Thoracic aorta (tissue), 2 donors: ENCODE measurements at regions not wholly inside any gene's neighbourhood (a gene's known extent, or its start where the extent isn't known, plus 50 kb on each side); places are given as distances from the start of the nearest gene placed in this dataset.

Experiments
- ATAC-seq: fragments of 150-250 bp; one replicate; pipeline ENCODE4 v1.8.0; 2017; ENCODE audit warnings: low read depth; ENCODE audit not compliant: insufficient number of reproducible peaks, low FRiP score
- DNase-seq: peaks from one replicate; pipeline ENCODE4 v3.0.0-alpha.2; 2020; ENCODE audit warnings: low spot score
- H3K27ac ChIP-seq, 2 donors: fragments of 200-600 bp; sonication (generic); 1 replicate in 1 of 2; 2 replicates in 1 of 2; pipeline ENCODE4 v1.5.1; 2016; ENCODE audit warnings: mild to moderate bottlenecking in 2 of 2, moderate library complexity in 2 of 2
- H3K27me3 ChIP-seq: fragments of 200-600 bp; sonication (generic); replicated peaks from 2 replicates; pipeline ENCODE4 v1.6.0; 2016; ENCODE audit warnings: mild to moderate bottlenecking; ENCODE audit not compliant: insufficient read depth
- H3K36me3 ChIP-seq: fragments of 200-600 bp; sonication (generic); one replicate; pipeline ENCODE4 v1.5.1; 2016
- H3K4me1 ChIP-seq, 2 donors: fragments of 200-600 bp; sonication (generic); 1 replicate in 1 of 2; 2 replicates in 1 of 2; pipeline versions ENCODE4 v1.5.1 to v1.6.0; 2016; ENCODE audit warnings: low read depth in 2 of 2, mild to moderate bottlenecking in 1 of 2; ENCODE audit not compliant: control insufficient read depth in 1 of 2
- H3K4me3 ChIP-seq: fragments of 200-600 bp; sonication (generic); 2 replicates; pipeline ENCODE4 v1.5.1; 2016; ENCODE audit warnings: mild to moderate bottlenecking
- H3K9me3 ChIP-seq: fragments of 200-600 bp; sonication (generic); 2 replicates; pipeline ENCODE4 v1.5.1; 2016
- TF ChIP-seq, protein P1 (sequence below): fragments of 200-600 bp; sonication (generic); IDR thresholded peaks from one replicate; pipeline ENCODE4 v1.5.1; 2019; ENCODE audit warnings: antibody characterized with exemption

DNA sequence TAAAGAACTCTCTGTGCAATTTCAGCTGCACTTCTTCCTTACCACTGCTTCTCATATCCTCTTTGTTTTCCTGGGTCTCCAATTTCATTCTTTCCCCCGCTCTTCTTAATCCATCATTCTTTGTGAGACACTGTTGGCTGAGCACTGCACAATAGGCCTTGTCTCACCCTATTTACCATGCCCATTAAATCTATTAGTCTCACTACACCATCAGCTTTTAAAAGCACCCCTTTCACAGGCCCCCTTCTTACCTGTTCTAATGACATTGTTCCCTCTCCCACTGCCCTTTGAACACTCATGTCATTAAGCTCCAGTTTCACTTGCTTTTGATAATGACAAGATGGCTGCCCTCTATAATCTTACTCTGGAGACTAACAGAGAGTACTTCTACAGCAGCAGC, 404.1 kb upstream of the ACVR2A start:
- Histone ChIP-seq H3K27ac (no peak overlapping the region), H3K4me3 (no peak overlapping the region), H3K9me3 (no peaks in the 10 kb centered on the region), H3K4me1 (no peaks in the 10 kb centered on the region), H3K27me3 (no peaks in the 10 kb centered on the region), H3K36me3 (no peaks in the 10 kb centered on the region)
- TF ChIP-seq, protein P1, sequence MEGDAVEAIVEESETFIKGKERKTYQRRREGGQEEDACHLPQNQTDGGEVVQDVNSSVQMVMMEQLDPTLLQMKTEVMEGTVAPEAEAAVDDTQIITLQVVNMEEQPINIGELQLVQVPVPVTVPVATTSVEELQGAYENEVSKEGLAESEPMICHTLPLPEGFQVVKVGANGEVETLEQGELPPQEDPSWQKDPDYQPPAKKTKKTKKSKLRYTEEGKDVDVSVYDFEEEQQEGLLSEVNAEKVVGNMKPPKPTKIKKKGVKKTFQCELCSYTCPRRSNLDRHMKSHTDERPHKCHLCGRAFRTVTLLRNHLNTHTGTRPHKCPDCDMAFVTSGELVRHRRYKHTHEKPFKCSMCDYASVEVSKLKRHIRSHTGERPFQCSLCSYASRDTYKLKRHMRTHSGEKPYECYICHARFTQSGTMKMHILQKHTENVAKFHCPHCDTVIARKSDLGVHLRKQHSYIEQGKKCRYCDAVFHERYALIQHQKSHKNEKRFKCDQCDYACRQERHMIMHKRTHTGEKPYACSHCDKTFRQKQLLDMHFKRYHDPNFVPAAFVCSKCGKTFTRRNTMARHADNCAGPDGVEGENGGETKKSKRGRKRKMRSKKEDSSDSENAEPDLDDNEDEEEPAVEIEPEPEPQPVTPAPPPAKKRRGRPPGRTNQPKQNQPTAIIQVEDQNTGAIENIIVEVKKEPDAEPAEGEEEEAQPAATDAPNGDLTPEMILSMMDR = no peak
- ATAC-seq = no peak
- DNase-seq = no peak

DNA sequence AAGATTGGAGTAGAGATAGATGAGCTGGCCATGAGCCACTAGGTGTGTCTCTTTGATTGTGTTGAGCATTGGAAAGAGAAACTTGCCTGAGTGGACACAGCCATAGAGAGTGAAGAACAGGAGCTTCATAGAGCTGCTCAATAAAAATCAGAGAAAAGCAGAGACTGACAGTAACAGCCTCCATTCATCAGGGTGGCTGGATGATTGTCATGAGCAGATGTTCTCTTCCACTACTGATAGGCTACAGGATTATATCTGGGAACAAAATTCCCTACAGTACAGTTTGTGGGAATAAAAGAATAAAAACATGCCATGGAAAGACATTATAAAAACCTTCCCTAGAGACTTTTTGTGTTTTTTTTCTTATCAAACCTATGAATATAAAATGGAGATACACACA, 404.8 kb upstream of the ACVR2A start:
- TF ChIP-seq, protein P1 = no peak

DNA sequence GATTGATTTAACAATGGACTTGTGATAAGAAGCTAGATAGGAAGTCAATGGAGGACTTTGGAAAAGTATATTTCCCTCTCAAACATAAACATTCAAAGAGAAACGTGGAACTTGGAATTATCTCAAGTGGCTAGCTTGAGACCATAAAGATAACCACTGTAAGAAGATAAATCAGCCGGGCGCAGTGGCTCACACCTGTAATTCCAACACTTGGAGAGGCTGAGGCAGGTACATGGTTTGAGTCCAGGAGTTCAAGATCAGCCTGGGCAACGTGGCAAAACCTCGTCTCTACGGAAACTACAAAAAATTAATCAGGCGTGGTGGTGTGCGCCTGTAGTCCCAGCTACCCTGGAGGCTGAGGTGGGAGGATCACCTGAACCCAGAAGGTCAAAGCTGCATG, 405.9 kb upstream of the ACVR2A start:
- no peak for DNase-seq
- Histone ChIP-seq H3K4me1 (no peaks in the 10 kb centered on the region), H3K36me3 (no peaks in the 10 kb centered on the region), H3K27ac (no peak overlapping the region), H3K4me3 (no peak overlapping the region), H3K9me3 (no peaks in the 10 kb centered on the region), H3K27me3 (no peaks in the 10 kb centered on the region)
- ATAC-seq = no peak
- TF ChIP-seq, protein P1 = no peak

More for the DNA sequence above, 404.8 kb upstream of the ACVR2A start:
- no peaks in the 10 kb centered on the region for H3K9me3 ChIP-seq
- H3K4me3 ChIP-seq = no peak overlapping the region
- ATAC-seq (no peak), DNase-seq (no peak)
- no peaks in the 10 kb centered on the region for H3K36me3 ChIP-seq
- no peak overlapping the region for H3K27ac ChIP-seq
- H3K4me1 ChIP-seq = no peaks in the 10 kb centered on the region
- no peaks in the 10 kb centered on the region for H3K27me3 ChIP-seq

DNA sequence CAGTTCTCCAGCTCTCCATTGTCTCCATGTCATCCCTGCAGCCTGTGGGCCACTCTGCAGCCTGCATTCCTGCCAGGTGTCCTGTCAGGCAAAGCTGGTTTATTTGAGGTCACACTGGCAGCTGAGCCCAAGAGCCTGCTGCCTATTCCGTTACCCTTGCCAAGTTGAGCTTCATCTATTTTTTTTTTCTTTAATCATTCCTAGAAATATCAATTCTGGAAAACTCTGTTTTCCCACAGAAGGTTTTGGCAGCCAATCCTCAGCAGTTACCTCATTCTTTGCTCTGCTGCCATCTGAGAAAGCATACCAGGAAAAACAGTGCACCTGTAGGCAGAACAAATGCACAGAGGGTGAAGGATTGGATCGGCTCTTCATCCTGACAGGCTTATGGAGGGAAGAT, 411.0 kb upstream of the ACVR2A start:
- Histone ChIP-seq H3K27ac (no peak overlapping the region), H3K4me3 (no peak overlapping the region), H3K36me3 (no peaks in the 10 kb centered on the region), H3K4me1 (no peaks in the 10 kb centered on the region), H3K9me3 (no peaks in the 10 kb centered on the region), H3K27me3 (no peaks in the 10 kb centered on the region)
- no peak for ATAC-seq
- DNase-seq = no peak
- TF ChIP-seq, protein P1 = no peak

DNA sequence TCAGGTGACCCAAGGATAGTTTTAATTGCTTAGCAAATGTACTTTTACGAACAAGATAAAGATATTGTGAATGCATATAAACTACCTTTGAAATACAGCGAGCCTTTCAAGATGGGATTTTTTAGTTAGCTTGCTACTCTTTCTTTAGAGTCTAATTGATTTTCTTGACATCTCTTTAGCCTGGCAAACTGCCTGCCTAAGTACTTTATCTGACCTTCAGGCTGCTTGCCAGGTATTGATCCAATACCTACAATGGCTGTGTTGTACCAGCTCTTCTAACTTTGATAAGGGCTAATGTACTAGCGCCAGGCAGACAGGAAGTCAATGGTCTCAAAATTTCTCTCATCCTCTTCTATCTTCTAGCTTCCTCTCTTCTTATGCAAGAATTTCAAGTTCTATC, 414.4 kb upstream of the ACVR2A start:
- Histone ChIP-seq H3K36me3 (no peaks in the 10 kb centered on the region), H3K9me3 (no peaks in the 10 kb centered on the region), H3K4me1 (no peaks in the 10 kb centered on the region), H3K4me3 (no peak overlapping the region), H3K27me3 (no peaks in the 10 kb centered on the region), H3K27ac (no peak overlapping the region)
- TF ChIP-seq, protein P1 = no peak
- ATAC-seq = no peak
- DNase-seq = no peak
